GM21367 (cell line): ENCODE measurements at regions not wholly inside any gene's neighbourhood (a gene's known extent, or its start where the extent isn't known, plus 50 kb on each side); places are given as distances from the start of the nearest gene placed in this dataset.

Experiments
- ATAC-seq: cut with Tn5 transposase; IDR thresholded peaks from one replicate; pipeline ENCODE4 v1.9.1; 2021; ENCODE audit not compliant: unreplicated experiment

- no peak for ATAC-seq
Observed at GRCh38 chr21:19566975-19567374, 1163.4 kb upstream of the TMPRSS15 start.

- ATAC-seq: no peak
Observed at GRCh38 chr21:19577381-19577780, 1173.8 kb upstream of the TMPRSS15 start.

- ATAC-seq: no peak
Observed at GRCh38 chr21:19590044-19590443, 1186.5 kb upstream of the TMPRSS15 start.

GRCh38 chr21:19603011-19603593 is 1199.5 kb upstream of the TMPRSS15 start:
- ATAC-seq: no peak

- ATAC-seq: no peak
Observed at GRCh38 chr21:19608101-19608621, 1204.6 kb upstream of the TMPRSS15 start.

- no peak for ATAC-seq
Observed at GRCh38 chr21:19609611-19610010, 1206.0 kb upstream of the TMPRSS15 start.

- no peak for ATAC-seq
Observed at GRCh38 chr21:19621837-19622496, 1218.4 kb upstream of the TMPRSS15 start.

- no peak for ATAC-seq
Observed at GRCh38 chr21:19640964-19641363, 1237.4 kb upstream of the TMPRSS15 start.

GRCh38 chr21:19648391-19648790 is 1244.8 kb upstream of the TMPRSS15 start:
- ATAC-seq: no peak

- ATAC-seq: no peak
Observed at GRCh38 chr21:19683492-19683891, 1279.9 kb upstream of the TMPRSS15 start.

GRCh38 chr21:19684328-19684727 is 1280.7 kb upstream of the TMPRSS15 start:
- no peak for ATAC-seq

GRCh38 chr21:19692231-19692630 is 1288.6 kb upstream of the TMPRSS15 start:
- ATAC-seq: no peak

GRCh38 chr21:19695796-19696195 is 1292.2 kb upstream of the TMPRSS15 start:
- no peak for ATAC-seq

- ATAC-seq: no peak
Observed at GRCh38 chr21:19700476-19700875, 1296.9 kb upstream of the TMPRSS15 start.

- ATAC-seq: no peak
Observed at GRCh38 chr21:19702726-19703125, 1295.5 kb upstream of the NCAM2 start.

- no peak for ATAC-seq
Observed at GRCh38 chr21:19704832-19705231, 1293.4 kb upstream of the NCAM2 start.

GRCh38 chr21:19712441-19712840 is 1285.8 kb upstream of the NCAM2 start:
- ATAC-seq: no peak

- ATAC-seq: no peak
Observed at GRCh38 chr21:19713313-19713712, 1284.9 kb upstream of the NCAM2 start.

GRCh38 chr21:19724081-19724480 is 1274.1 kb upstream of the NCAM2 start:
- no peak for ATAC-seq

GRCh38 chr21:19731251-19731650 is 1267.0 kb upstream of the NCAM2 start:
- ATAC-seq: no peak

- ATAC-seq: no peak
Observed at GRCh38 chr21:19759836-19760235, 1238.4 kb upstream of the NCAM2 start.

GRCh38 chr21:19767546-19767945 is 1230.7 kb upstream of the NCAM2 start:
- ATAC-seq: no peak

GRCh38 chr21:19771881-19772280 is 1226.3 kb upstream of the NCAM2 start:
- no peak for ATAC-seq
